ENCODE measurements at regions not wholly inside any gene's neighbourhood (a gene's known extent, or its start where the extent isn't known, plus 50 kb on each side); places are given as distances from the start of the nearest gene placed in this dataset.

DNA sequence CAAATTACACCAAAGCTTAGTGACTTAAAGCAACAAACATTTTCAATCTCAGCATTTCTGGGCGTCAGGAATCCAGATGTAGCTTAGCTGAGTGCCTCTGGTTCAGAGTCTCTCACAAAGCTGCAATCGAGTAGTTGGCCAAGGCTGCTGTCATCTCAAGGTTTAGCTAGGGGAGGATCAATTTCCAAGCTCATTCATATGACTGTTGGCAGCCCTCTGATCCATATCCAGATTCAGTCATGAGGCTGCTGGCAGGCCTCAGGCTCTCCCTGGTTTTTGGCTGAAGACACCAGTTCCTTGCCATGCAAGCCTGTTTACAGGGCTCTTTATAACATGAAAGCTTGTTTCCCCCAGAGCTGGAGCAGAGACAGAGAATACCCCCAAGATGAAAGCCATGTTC, 419.5 kb upstream of the TLE4 start:
- TF ChIP-seq, protein P1, sequence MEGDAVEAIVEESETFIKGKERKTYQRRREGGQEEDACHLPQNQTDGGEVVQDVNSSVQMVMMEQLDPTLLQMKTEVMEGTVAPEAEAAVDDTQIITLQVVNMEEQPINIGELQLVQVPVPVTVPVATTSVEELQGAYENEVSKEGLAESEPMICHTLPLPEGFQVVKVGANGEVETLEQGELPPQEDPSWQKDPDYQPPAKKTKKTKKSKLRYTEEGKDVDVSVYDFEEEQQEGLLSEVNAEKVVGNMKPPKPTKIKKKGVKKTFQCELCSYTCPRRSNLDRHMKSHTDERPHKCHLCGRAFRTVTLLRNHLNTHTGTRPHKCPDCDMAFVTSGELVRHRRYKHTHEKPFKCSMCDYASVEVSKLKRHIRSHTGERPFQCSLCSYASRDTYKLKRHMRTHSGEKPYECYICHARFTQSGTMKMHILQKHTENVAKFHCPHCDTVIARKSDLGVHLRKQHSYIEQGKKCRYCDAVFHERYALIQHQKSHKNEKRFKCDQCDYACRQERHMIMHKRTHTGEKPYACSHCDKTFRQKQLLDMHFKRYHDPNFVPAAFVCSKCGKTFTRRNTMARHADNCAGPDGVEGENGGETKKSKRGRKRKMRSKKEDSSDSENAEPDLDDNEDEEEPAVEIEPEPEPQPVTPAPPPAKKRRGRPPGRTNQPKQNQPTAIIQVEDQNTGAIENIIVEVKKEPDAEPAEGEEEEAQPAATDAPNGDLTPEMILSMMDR (IDR thresholded peaks at IDR 0.05; ENCODE audit: insufficient read depth, low read depth, low read length), result no peak
- no peak for TF ChIP-seq EZH2 (IDR thresholded peaks at IDR 0.05; ENCODE audit: insufficient read depth, low read length)

Data from astrocyte (in vitro differentiated cells and primary cell).